GM12875 (cell line): ENCODE measurements at regions not wholly inside any gene's neighbourhood (a gene's known extent, or its start where the extent isn't known, plus 50 kb on each side); places are given as distances from the start of the nearest gene placed in this dataset.
"Not testable (repeated sequence)": the region's sequence is repeated elsewhere in the genome, so short reads cannot be mapped to it uniquely, and the experiment has no call there.

Experiments used
- H3K4me3 ChIP-seq: one replicate; pipeline ENCODE4 v1.5.1; 2011; ENCODE audit warnings: low read depth, low read length, control low read depth
- CTCF ChIP-seq: IDR thresholded peaks from 2 replicates; pipeline ENCODE4 v1.5.1; 2011; ENCODE audit warnings: low read depth, mild to moderate bottlenecking, control low read depth, inconsistent platforms, low read length, moderate library complexity, borderline replicate concordance; ENCODE audit not compliant: insufficient read depth

GRCh38 chr3:74145277-74145676 is 469.2 kb downstream of the CNTN3 start:
- no peak for TF ChIP-seq CTCF
- H3K4me3 ChIP-seq = no peak overlapping the region

GRCh38 chr3:74139648-74140047 is 474.8 kb downstream of the CNTN3 start:
- no peak for TF ChIP-seq CTCF

GRCh38 chr3:74137790-74138189 is 476.7 kb downstream of the CNTN3 start:
- TF ChIP-seq CTCF = no peak
- no peak overlapping the region for H3K4me3 ChIP-seq

More at GRCh38 chr3:74139648-74140047, 474.8 kb downstream of the CNTN3 start:
- no peak overlapping the region for H3K4me3 ChIP-seq

DNA sequence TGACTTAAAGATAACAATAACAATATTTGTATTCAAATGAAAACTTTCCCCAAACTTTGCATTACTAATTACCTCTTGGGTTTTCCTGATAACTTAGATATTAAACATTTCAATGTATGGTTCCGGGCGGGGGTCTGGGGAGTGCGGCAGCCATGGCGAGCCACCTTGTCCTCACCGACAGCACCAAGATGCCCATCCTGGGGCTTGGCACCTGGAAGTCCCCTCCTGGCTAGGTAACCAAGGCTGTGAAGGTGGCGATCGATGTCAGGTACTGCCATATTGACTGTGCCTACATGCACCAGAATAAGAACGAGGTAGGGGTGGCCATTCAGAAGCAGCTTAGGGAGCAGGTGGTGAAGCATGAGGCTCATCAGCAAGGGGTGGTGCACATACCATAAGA is 478.7 kb downstream of the CNTN3 start:
- no peak overlapping the region for H3K4me3 ChIP-seq
- TF ChIP-seq CTCF = no peak

DNA sequence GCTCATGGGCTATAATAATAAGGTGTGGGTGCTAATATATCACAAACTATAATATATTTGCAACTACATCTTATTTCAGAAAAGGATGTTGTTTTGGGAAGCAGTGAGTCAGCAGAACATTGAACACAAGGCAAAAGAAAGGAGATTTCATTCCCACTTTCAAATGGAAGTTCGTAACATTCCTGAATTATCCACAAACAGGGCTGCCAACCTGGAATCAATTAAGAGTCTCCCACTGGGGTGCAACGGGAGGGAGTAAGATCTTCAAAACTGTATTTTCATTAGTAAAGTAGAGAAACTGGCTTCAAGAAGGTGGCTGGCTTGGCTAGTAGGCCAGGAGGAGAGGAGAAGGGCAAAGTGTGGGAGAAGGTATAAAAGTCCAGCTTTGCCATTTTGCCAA is 479.6 kb downstream of the CNTN3 start:
- no peak for TF ChIP-seq CTCF
- no peak overlapping the region for H3K4me3 ChIP-seq

- H3K4me3 ChIP-seq = not testable (repeated sequence)
Measured at GRCh38 chr3:74131546-74132328, 482.7 kb downstream of the CNTN3 start.

DNA sequence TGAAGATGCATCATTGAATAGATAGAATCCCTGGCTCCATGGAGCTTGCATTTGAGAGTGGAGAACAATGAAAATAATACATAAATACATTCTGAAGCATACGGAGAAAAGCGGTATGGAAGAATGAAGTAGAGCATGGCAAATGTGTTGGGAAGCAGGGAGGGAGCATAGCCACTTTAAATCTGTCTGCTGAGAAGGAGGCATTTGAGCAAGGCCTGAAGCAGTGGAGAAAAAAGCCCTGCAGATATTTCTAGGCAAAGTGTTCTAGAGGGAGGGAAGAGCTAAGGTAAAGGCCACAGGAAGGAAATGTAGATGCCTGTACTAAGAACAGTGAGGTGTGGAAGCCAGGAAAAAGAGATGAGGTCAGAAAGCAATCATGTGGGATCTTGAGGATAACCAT is 484.8 kb downstream of the CNTN3 start:
- no peak overlapping the region for H3K4me3 ChIP-seq
- TF ChIP-seq CTCF = no peak
